Activated CD4-positive, alpha-beta memory T cell treated with anti-CD3 and anti-CD28 coated beads for 36 hours (primary cell): ENCODE measurements at regions not wholly inside any gene's neighbourhood (a gene's known extent, or its start where the extent isn't known, plus 50 kb on each side); places are given as distances from the start of the nearest gene placed in this dataset.
A peak's percentile ranks its signal among the peaks of the same experiment; 100 is the strongest.
"Not testable (repeated sequence)": the region's sequence is repeated elsewhere in the genome, so short reads cannot be mapped to it uniquely, and the experiment has no call there.

Source experiments
- CTCF ChIA-PET: fragments of 350-600 bp; sonication (Branson Sonifier 250); formaldehyde crosslinking; loops from one replicate; lab custom pipeline; 2021; ENCODE audit warnings: antibody characterized with exemption, inconsistent platforms; lab: Charles Lee
- POLR2A ChIA-PET: fragments of 350-600 bp; sonication (Branson Sonifier 250); formaldehyde crosslinking; loops from one replicate; lab custom pipeline; 2021; ENCODE audit warnings: antibody characterized with exemption; lab: Charles Lee
- DNase-seq: peaks from one replicate; pipeline ENCODE4 v3.0.0-alpha.2; 2020
- H3K27ac Mint-ChIP-seq: one replicate; pipeline ENCODE4 v1.8.0; 2021; ENCODE audit warnings: mixed read lengths
- H3K27me3 Mint-ChIP-seq: one replicate; pipeline ENCODE4 v1.8.0; 2021; ENCODE audit warnings: mixed read lengths
- H3K36me3 Mint-ChIP-seq: one replicate; pipeline ENCODE4 v1.8.0; 2021; ENCODE audit warnings: mixed read lengths
- H3K4me1 Mint-ChIP-seq: one replicate; pipeline ENCODE4 v1.8.0; 2021; ENCODE audit warnings: low read depth, mixed read lengths
- H3K4me3 Mint-ChIP-seq: one replicate; pipeline ENCODE4 v1.8.0; 2021; ENCODE audit warnings: mild to moderate bottlenecking, mixed read lengths
- H3K9me3 Mint-ChIP-seq: one replicate; pipeline ENCODE4 v1.8.0; 2021; ENCODE audit warnings: mixed read lengths
- intact Hi-C: fragments of 100-400 bp; cut with micrococcal nuclease; formaldehyde crosslinking; loops from one replicate; pipeline ENCODE4 v1.15.1; 2023

GRCh38 chr2:8331068-8331467 lies 350.8 kb upstream of the ID2 start:
- Mint-ChIP-seq H3K27ac (no peak overlapping the region), H3K4me1 (peaks cover 12% of the 10 kb centered on the region), H3K9me3 (no peaks in the 10 kb centered on the region), H3K36me3 (no peaks in the 10 kb centered on the region), H3K4me3 (no peak overlapping the region), H3K27me3 (no peaks in the 10 kb centered on the region)
- DNase-seq: no peak
- ChIA-PET POLR2A (no interaction called here), CTCF (no interaction called here)
- intact Hi-C loops: loop anchor here (10.0 kb wide), 2 partner anchors 354 to 896 kb away; partner anchors contain the start of gene ID2

GRCh38 chr2:8332646-8333045 lies 349.2 kb upstream of the ID2 start:
- DNase-seq: no peak
- Mint-ChIP-seq H3K4me3 (no peak overlapping the region), H3K36me3 (no peaks in the 10 kb centered on the region), H3K27me3 (no peaks in the 10 kb centered on the region), H3K4me1 (peaks cover 22% of the 10 kb centered on the region), H3K9me3 (no peaks in the 10 kb centered on the region), H3K27ac (no peak overlapping the region)
- CTCF ChIA-PET: no interaction called here
- POLR2A ChIA-PET: no interaction called here
- intact Hi-C loops: loop anchor here (10.0 kb wide), 2 partner anchors 352 to 898 kb away; partner anchors contain the start of gene ID2

GRCh38 chr2:8333177-8333831 lies 348.6 kb upstream of the ID2 start:
- no peaks in the 10 kb centered on the region for H3K27me3 Mint-ChIP-seq
- ChIA-PET POLR2A (no interaction called here), CTCF (no interaction called here)
- no peaks in the 10 kb centered on the region for H3K36me3 Mint-ChIP-seq
- H3K9me3 Mint-ChIP-seq: no peaks in the 10 kb centered on the region
- intact Hi-C loops: loop anchor here (10.0 kb wide), 2 partner anchors 351 to 899 kb away; partner anchors contain the start of gene ID2
- no peak overlapping the region for H3K27ac Mint-ChIP-seq
- no peak overlapping the region for H3K4me3 Mint-ChIP-seq
- peaks cover 25% of the 10 kb centered on the region for H3K4me1 Mint-ChIP-seq
- no peak for DNase-seq

GRCh38 chr2:8333832-8334187 lies 348.0 kb upstream of the ID2 start:
- CTCF ChIA-PET, H3K9me3 Mint-ChIP-seq, POLR2A ChIA-PET, H3K36me3 Mint-ChIP-seq, H3K27me3 Mint-ChIP-seq, H3K27ac Mint-ChIP-seq, DNase-seq, H3K4me3 Mint-ChIP-seq: not testable (repeated sequence)
- peaks cover 27% of the 10 kb centered on the region for H3K4me1 Mint-ChIP-seq
- intact Hi-C loops: loop anchor here (10.0 kb wide), 2 partner anchors 351 to 899 kb away; partner anchors contain the start of gene ID2

GRCh38 chr2:8334866-8335325 lies 347.0 kb upstream of the ID2 start:
- POLR2A ChIA-PET: no interaction called here
- no peak overlapping the region for H3K4me3 Mint-ChIP-seq
- H3K36me3 Mint-ChIP-seq: no peaks in the 10 kb centered on the region
- peaks cover 20% of the 10 kb centered on the region for H3K4me1 Mint-ChIP-seq
- intact Hi-C loops: loop anchor here (10.0 kb wide), 2 partner anchors 350 to 900 kb away; partner anchors contain the start of gene ID2
- no peak overlapping the region for H3K27ac Mint-ChIP-seq
- CTCF ChIA-PET: no interaction called here
- no peaks in the 10 kb centered on the region for H3K27me3 Mint-ChIP-seq
- DNase-seq: no peak
- H3K9me3 Mint-ChIP-seq: no peaks in the 10 kb centered on the region

- POLR2A ChIA-PET: interaction anchor here (0.9 to 1.2 kb wide), 2 partner anchors 24 to 153 kb away, joined by 3 read pairs; no protein-coding TSS in a partner anchor
- Mint-ChIP-seq H3K9me3 (no peaks in the 10 kb centered on the region), H3K4me1 (peaks cover 16% of the 10 kb centered on the region), H3K36me3 (no peaks in the 10 kb centered on the region), H3K27ac (no peak overlapping the region), H3K4me3 (no peak overlapping the region), H3K27me3 (no peaks in the 10 kb centered on the region)
- DNase-seq: no peak
- intact Hi-C loops: loop anchor here (2.0 to 10.0 kb wide), 4 partner anchors 33 to 901 kb away; partner anchors contain the start of gene ID2
- CTCF ChIA-PET: no interaction called here
Observed at GRCh38 chr2:8335801-8336200, 346.1 kb upstream of the ID2 start.

GRCh38 chr2:8337321-8337720 lies 344.5 kb upstream of the ID2 start:
- CTCF ChIA-PET: interaction anchor here (1.1 kb wide), 1 partner anchor 207 kb away, joined by 3 read pairs; no protein-coding TSS in a partner anchor
- Mint-ChIP-seq H3K36me3 (no peaks in the 10 kb centered on the region), H3K9me3 (no peaks in the 10 kb centered on the region), H3K4me3 (no peak overlapping the region), H3K4me1 (peaks cover 16% of the 10 kb centered on the region), H3K27me3 (no peaks in the 10 kb centered on the region), H3K27ac (no peak overlapping the region)
- POLR2A ChIA-PET: interaction anchor here (0.5 to 1.7 kb wide), 7 partner anchors 11 to 206 kb away, joined by 3 to 7 read pairs (median 4); no protein-coding TSS in a partner anchor
- DNase-seq: peak; percentile 62
- intact Hi-C loops: loop anchor here (1.0 to 10.0 kb wide), 8 partner anchors 35 to 903 kb away; partner anchors contain the start of gene ID2

GRCh38 chr2:8342407-8342806 lies 339.4 kb upstream of the ID2 start:
- H3K4me3 Mint-ChIP-seq: no peak overlapping the region
- no peaks in the 10 kb centered on the region for H3K27me3 Mint-ChIP-seq
- no peaks in the 10 kb centered on the region for H3K9me3 Mint-ChIP-seq
- no peak for DNase-seq
- peaks cover 8% of the 10 kb centered on the region for H3K4me1 Mint-ChIP-seq
- no peaks in the 10 kb centered on the region for H3K36me3 Mint-ChIP-seq
- H3K27ac Mint-ChIP-seq: no peak overlapping the region
- ChIA-PET CTCF (interaction anchor here (1.1 kb wide), 1 partner anchor 8 kb away, joined by 3 read pairs; no protein-coding TSS in a partner anchor), POLR2A (no interaction called here)
- intact Hi-C loops: no loop called here

GRCh38 chr2:8343031-8343430 lies 338.8 kb upstream of the ID2 start:
- Mint-ChIP-seq H3K4me3 (no peak overlapping the region), H3K27ac (no peak overlapping the region), H3K4me1 (peaks cover 3% of the 10 kb centered on the region), H3K36me3 (no peaks in the 10 kb centered on the region), H3K9me3 (no peaks in the 10 kb centered on the region), H3K27me3 (no peaks in the 10 kb centered on the region)
- DNase-seq: no peak
- POLR2A ChIA-PET: no interaction called here
- intact Hi-C loops: no loop called here
- CTCF ChIA-PET: no interaction called here

- H3K4me1 Mint-ChIP-seq: no peaks in the 10 kb centered on the region
- H3K9me3 Mint-ChIP-seq: no peaks in the 10 kb centered on the region
- intact Hi-C loops: no loop called here
Observed at GRCh38 chr2:8344144-8345097, 337.4 kb upstream of the ID2 start.

GRCh38 chr2:8345200-8345599 lies 336.7 kb upstream of the ID2 start:
- Mint-ChIP-seq H3K27ac (no peak overlapping the region), H3K4me1 (no peaks in the 10 kb centered on the region), H3K9me3 (no peaks in the 10 kb centered on the region), H3K36me3 (no peaks in the 10 kb centered on the region), H3K27me3 (no peaks in the 10 kb centered on the region), H3K4me3 (no peak overlapping the region)
- ChIA-PET CTCF (no interaction called here), POLR2A (no interaction called here)
- intact Hi-C loops: no loop called here
- no peak for DNase-seq

More at GRCh38 chr2:8344144-8345097, 337.4 kb upstream of the ID2 start:
- H3K27me3 Mint-ChIP-seq: no peaks in the 10 kb centered on the region
- no peak for DNase-seq
- POLR2A ChIA-PET: no interaction called here
- H3K27ac Mint-ChIP-seq: no peak overlapping the region
- H3K4me3 Mint-ChIP-seq: no peak overlapping the region
- H3K36me3 Mint-ChIP-seq: no peaks in the 10 kb centered on the region
- CTCF ChIA-PET: no interaction called here

GRCh38 chr2:8346208-8346607 lies 335.6 kb upstream of the ID2 start:
- no peaks in the 10 kb centered on the region for H3K4me1 Mint-ChIP-seq

More at GRCh38 chr2:8346208-8346607, 335.6 kb upstream of the ID2 start:
- DNase-seq: no peak
- Mint-ChIP-seq H3K4me3 (no peak overlapping the region), H3K9me3 (no peaks in the 10 kb centered on the region), H3K27me3 (no peaks in the 10 kb centered on the region), H3K36me3 (no peaks in the 10 kb centered on the region), H3K27ac (no peak overlapping the region)
- intact Hi-C loops: no loop called here
- ChIA-PET POLR2A (interaction anchor here (0.5 kb wide), 1 partner anchor 35 kb away, joined by 4 read pairs; no protein-coding TSS in a partner anchor), CTCF (no interaction called here)
